C4-2B (cell line): ENCODE measurements at regions not wholly inside any gene's neighbourhood (a gene's known extent, or its start where the extent isn't known, plus 50 kb on each side); places are given as distances from the start of the nearest gene placed in this dataset.

ENCODE experiments used
- ZFX ChIP-seq: fragments of 450-650 bp; IDR thresholded peaks from 2 replicates; pipeline ENCODE4 v1.6.1; 2017
- TF ChIP-seq, protein P1 (sequence below): fragments of 450-650 bp; conservative IDR thresholded peaks from 2 replicates; pipeline ENCODE4 v1.5.1; 2017; ENCODE audit warnings: mild to moderate bottlenecking

DNA sequence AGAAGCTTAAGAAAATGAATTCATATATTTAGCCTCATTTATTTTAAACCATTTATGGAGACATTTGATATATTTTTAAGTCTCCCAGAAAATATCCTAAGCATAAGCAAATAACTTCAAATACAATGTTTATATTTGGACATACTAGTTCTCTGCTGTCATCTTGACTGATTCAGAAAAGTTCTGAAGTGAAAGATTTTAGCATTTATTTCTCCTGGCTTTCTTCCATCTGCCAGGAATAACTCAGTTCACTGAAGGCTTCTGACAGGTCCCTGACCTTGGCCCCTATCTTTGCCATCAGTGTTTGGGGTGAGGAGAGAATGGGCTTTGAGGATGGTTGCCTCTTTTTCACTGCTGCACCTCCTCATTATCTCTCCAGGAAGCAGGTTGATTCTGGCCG, 115.7 kb downstream of the SLIT2 start:
- TF ChIP-seq, protein P1, sequence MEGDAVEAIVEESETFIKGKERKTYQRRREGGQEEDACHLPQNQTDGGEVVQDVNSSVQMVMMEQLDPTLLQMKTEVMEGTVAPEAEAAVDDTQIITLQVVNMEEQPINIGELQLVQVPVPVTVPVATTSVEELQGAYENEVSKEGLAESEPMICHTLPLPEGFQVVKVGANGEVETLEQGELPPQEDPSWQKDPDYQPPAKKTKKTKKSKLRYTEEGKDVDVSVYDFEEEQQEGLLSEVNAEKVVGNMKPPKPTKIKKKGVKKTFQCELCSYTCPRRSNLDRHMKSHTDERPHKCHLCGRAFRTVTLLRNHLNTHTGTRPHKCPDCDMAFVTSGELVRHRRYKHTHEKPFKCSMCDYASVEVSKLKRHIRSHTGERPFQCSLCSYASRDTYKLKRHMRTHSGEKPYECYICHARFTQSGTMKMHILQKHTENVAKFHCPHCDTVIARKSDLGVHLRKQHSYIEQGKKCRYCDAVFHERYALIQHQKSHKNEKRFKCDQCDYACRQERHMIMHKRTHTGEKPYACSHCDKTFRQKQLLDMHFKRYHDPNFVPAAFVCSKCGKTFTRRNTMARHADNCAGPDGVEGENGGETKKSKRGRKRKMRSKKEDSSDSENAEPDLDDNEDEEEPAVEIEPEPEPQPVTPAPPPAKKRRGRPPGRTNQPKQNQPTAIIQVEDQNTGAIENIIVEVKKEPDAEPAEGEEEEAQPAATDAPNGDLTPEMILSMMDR = no peak
- no peak for TF ChIP-seq ZFX
